ENCODE measurements at regions not wholly inside any gene's neighbourhood (a gene's known extent, or its start where the extent isn't known, plus 50 kb on each side); places are given as distances from the start of the nearest gene placed in this dataset.

DNA sequence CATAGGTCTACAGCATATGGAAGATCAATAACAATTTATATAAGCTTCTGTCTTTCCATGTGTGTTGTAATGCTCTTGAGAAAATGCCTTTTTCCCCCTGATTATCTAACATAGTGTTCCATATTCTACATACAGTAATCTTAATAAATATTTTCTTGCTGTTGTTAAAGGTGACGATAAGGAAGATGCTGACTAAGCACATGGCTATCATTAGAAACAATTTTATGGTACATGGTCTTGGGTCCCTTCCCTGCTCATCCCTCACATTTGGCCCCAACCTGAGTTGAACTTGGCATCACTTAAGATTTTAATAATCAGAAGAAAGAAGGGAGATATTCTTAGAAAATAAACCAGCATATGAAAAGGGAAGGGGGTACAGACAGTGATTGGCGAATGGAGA lies 382.1 kb upstream of the CDH20 start:
- no peak overlapping the region for H3K27ac ChIP-seq (ENCODE audit: poor library complexity, severe bottlenecking)
- DNase-seq (ENCODE audit: low spot score) = no peak
- no peaks in the 10 kb centered on the region for H3K9me3 ChIP-seq (ENCODE audit: severe bottlenecking)
- no peaks in the 10 kb centered on the region for H3K4me1 ChIP-seq (ENCODE audit: insufficient read depth, poor library complexity, severe bottlenecking)
- H3K27me3 ChIP-seq (ENCODE audit: insufficient read depth, poor library complexity, severe bottlenecking) = no peaks in the 10 kb centered on the region
- H3K36me3 ChIP-seq (ENCODE audit: low read depth) = no peaks in the 10 kb centered on the region
- ATAC-seq (ENCODE audit: low read depth) = no peak
- H3K4me3 ChIP-seq (ENCODE audit: severe bottlenecking) = no peak overlapping the region
- TF ChIP-seq, protein P1, sequence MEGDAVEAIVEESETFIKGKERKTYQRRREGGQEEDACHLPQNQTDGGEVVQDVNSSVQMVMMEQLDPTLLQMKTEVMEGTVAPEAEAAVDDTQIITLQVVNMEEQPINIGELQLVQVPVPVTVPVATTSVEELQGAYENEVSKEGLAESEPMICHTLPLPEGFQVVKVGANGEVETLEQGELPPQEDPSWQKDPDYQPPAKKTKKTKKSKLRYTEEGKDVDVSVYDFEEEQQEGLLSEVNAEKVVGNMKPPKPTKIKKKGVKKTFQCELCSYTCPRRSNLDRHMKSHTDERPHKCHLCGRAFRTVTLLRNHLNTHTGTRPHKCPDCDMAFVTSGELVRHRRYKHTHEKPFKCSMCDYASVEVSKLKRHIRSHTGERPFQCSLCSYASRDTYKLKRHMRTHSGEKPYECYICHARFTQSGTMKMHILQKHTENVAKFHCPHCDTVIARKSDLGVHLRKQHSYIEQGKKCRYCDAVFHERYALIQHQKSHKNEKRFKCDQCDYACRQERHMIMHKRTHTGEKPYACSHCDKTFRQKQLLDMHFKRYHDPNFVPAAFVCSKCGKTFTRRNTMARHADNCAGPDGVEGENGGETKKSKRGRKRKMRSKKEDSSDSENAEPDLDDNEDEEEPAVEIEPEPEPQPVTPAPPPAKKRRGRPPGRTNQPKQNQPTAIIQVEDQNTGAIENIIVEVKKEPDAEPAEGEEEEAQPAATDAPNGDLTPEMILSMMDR (IDR thresholded peaks at IDR 0.05; ENCODE audit: poor library complexity, severe bottlenecking) = no peak

DNA sequence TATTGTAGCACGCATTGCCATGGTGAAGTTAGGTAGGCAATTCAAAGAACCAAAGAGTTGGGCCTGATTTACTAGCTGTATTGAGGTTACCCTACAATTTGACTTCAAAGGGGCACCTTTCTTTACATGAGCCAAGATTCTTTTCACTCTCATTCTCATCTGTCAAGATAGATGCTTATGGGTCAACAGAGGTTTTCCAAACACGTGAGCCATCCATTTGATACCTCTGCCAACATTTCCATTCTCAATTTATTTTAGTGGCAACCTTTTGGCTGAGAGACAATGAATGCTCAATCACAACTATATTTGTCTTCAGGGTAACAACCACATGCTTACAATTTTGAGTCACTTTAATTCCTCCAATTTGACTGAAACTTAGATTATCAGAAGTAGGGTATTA lies 370.6 kb upstream of the CDH20 start:
- Histone ChIP-seq H3K36me3 (ENCODE audit: low read depth) (no peaks in the 10 kb centered on the region), H3K4me3 (ENCODE audit: severe bottlenecking) (no peak overlapping the region), H3K4me1 (ENCODE audit: insufficient read depth, poor library complexity, severe bottlenecking) (no peaks in the 10 kb centered on the region), H3K27me3 (ENCODE audit: insufficient read depth, poor library complexity, severe bottlenecking) (no peaks in the 10 kb centered on the region), H3K9me3 (ENCODE audit: severe bottlenecking) (no peaks in the 10 kb centered on the region), H3K27ac (ENCODE audit: poor library complexity, severe bottlenecking) (no peak overlapping the region)
- TF ChIP-seq, protein P1 (IDR thresholded peaks at IDR 0.05; ENCODE audit: poor library complexity, severe bottlenecking) = no peak
- DNase-seq (ENCODE audit: low spot score) (no peak), ATAC-seq (ENCODE audit: low read depth) (no peak)

DNA sequence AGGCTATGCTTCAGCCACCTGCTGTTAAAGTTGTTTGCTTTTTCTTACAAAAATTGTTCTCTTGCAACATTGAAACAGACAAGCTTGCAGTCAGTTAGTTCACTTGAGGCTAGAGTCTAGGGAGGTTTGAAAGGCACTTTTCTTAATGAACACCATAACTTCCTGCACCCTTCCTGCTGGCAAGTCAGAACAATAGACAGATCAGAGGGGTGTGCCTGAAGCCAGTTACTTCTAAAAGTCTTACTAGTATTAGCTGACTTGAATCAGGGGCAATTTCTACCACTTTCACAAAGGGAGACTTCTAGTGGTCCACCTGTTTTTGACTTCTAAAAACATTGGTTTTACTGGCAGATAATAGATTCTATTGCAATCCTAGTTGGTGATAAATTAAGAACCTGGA lies 367.4 kb upstream of the CDH20 start:
- Histone ChIP-seq H3K4me3 (ENCODE audit: severe bottlenecking) (no peak overlapping the region), H3K27me3 (ENCODE audit: insufficient read depth, poor library complexity, severe bottlenecking) (no peaks in the 10 kb centered on the region), H3K4me1 (ENCODE audit: insufficient read depth, poor library complexity, severe bottlenecking) (no peaks in the 10 kb centered on the region), H3K27ac (ENCODE audit: poor library complexity, severe bottlenecking) (no peak overlapping the region), H3K36me3 (ENCODE audit: low read depth) (no peaks in the 10 kb centered on the region), H3K9me3 (ENCODE audit: severe bottlenecking) (no peaks in the 10 kb centered on the region)
- DNase-seq (ENCODE audit: low spot score) (no peak), ATAC-seq (ENCODE audit: low read depth) (no peak)
- TF ChIP-seq, protein P1 (IDR thresholded peaks at IDR 0.05; ENCODE audit: poor library complexity, severe bottlenecking) = no peak

DNA sequence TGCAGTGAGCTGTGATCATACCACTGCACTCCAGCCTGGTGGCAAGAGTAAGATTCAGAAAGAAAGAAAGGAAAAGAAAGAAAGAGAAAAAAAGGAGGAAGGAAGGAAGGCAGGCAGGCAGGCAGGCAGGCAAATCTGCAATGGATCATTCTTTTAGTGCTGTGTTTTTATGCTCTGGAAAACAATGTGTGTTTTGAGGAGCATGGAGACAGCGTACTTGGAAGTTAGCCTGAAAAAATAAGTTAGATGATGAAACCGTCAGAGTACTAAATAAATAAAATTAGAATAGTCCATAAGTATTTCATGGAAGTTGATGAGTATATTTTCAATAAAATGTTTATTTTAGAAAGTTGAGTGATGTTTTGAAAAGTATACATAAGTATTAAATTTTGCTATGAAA lies 366.4 kb upstream of the CDH20 start:
- ATAC-seq (ENCODE audit: low read depth) (no peak), DNase-seq (ENCODE audit: low spot score) (no peak)
- H3K4me1 ChIP-seq (ENCODE audit: insufficient read depth, poor library complexity, severe bottlenecking) = no peaks in the 10 kb centered on the region
- no peaks in the 10 kb centered on the region for H3K9me3 ChIP-seq (ENCODE audit: severe bottlenecking)
- no peaks in the 10 kb centered on the region for H3K27me3 ChIP-seq (ENCODE audit: insufficient read depth, poor library complexity, severe bottlenecking)
- no peak overlapping the region for H3K27ac ChIP-seq (ENCODE audit: poor library complexity, severe bottlenecking)
- H3K4me3 ChIP-seq (ENCODE audit: severe bottlenecking) = no peak overlapping the region
- TF ChIP-seq, protein P1 (IDR thresholded peaks at IDR 0.05; ENCODE audit: poor library complexity, severe bottlenecking) = no peak
- no peaks in the 10 kb centered on the region for H3K36me3 ChIP-seq (ENCODE audit: low read depth)

DNA sequence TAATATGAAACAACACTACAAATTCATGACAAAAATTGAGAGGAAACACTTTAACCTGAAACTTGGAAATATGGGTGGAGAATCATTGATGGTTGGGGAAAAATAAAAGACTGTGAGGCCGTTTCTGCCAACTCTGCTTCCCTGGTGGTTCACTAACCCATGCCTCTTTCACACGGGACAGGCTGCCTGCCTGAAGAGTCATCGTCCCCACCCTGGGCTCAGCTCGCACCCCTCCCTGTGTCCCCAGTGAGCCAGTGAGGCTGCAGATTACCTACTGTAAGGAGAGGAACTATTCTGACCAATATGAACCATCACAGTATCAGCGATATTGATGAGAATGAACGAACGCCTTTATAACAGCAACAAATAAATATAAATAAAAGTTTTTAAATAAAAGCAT lies 357.8 kb upstream of the CDH20 start:
- H3K4me1 ChIP-seq (ENCODE audit: insufficient read depth, poor library complexity, severe bottlenecking) = peaks cover 6% of the 10 kb centered on the region

More for the DNA sequence above, 357.8 kb upstream of the CDH20 start:
- H3K27ac ChIP-seq (ENCODE audit: poor library complexity, severe bottlenecking) = no peak overlapping the region
- ATAC-seq (ENCODE audit: low read depth) = no peak
- no peaks in the 10 kb centered on the region for H3K27me3 ChIP-seq (ENCODE audit: insufficient read depth, poor library complexity, severe bottlenecking)
- H3K36me3 ChIP-seq (ENCODE audit: low read depth) = no peaks in the 10 kb centered on the region
- no peak for DNase-seq (ENCODE audit: low spot score)
- no peak overlapping the region for H3K4me3 ChIP-seq (ENCODE audit: severe bottlenecking)
- no peaks in the 10 kb centered on the region for H3K9me3 ChIP-seq (ENCODE audit: severe bottlenecking)
- TF ChIP-seq, protein P1 (IDR thresholded peaks at IDR 0.05; ENCODE audit: poor library complexity, severe bottlenecking) = no peak
